Thoracic aorta (tissue), 2 donors: ENCODE measurements at regions not wholly inside any gene's neighbourhood (a gene's known extent, or its start where the extent isn't known, plus 50 kb on each side); places are given as distances from the start of the nearest gene placed in this dataset.

Source experiments
- ATAC-seq: fragments of 150-250 bp; one replicate; pipeline ENCODE4 v1.8.0; 2017; ENCODE audit warnings: low read depth; ENCODE audit not compliant: insufficient number of reproducible peaks, low FRiP score
- DNase-seq: peaks from one replicate; pipeline ENCODE4 v3.0.0-alpha.2; 2020; ENCODE audit warnings: low spot score
- H3K27ac ChIP-seq, 2 donors: fragments of 200-600 bp; sonication (generic); 1 replicate in 1 of 2; 2 replicates in 1 of 2; pipeline ENCODE4 v1.5.1; 2016; ENCODE audit warnings: mild to moderate bottlenecking in 2 of 2, moderate library complexity in 2 of 2
- H3K27me3 ChIP-seq: fragments of 200-600 bp; sonication (generic); replicated peaks from 2 replicates; pipeline ENCODE4 v1.6.0; 2016; ENCODE audit warnings: mild to moderate bottlenecking; ENCODE audit not compliant: insufficient read depth
- H3K36me3 ChIP-seq: fragments of 200-600 bp; sonication (generic); one replicate; pipeline ENCODE4 v1.5.1; 2016
- H3K4me1 ChIP-seq, 2 donors: fragments of 200-600 bp; sonication (generic); 1 replicate in 1 of 2; 2 replicates in 1 of 2; pipeline versions ENCODE4 v1.5.1 to v1.6.0; 2016; ENCODE audit warnings: low read depth in 2 of 2, mild to moderate bottlenecking in 1 of 2; ENCODE audit not compliant: control insufficient read depth in 1 of 2
- H3K4me3 ChIP-seq: fragments of 200-600 bp; sonication (generic); 2 replicates; pipeline ENCODE4 v1.5.1; 2016; ENCODE audit warnings: mild to moderate bottlenecking
- H3K9me3 ChIP-seq: fragments of 200-600 bp; sonication (generic); 2 replicates; pipeline ENCODE4 v1.5.1; 2016
- CTCF ChIP-seq: fragments of 200-600 bp; sonication (generic); IDR thresholded peaks from one replicate; pipeline ENCODE4 v1.5.1; 2019; ENCODE audit warnings: antibody characterized with exemption

GRCh38 chr13:33746867-33747266 lies 71.1 kb upstream of the RFC3 start:
- Histone ChIP-seq H3K27ac (no peak overlapping the region), H3K27me3 (no peaks in the 10 kb centered on the region), H3K4me1 (peaks cover 7 to 11% of the 10 kb centered on the region in 2 donors), H3K36me3 (no peaks in the 10 kb centered on the region), H3K9me3 (no peaks in the 10 kb centered on the region), H3K4me3 (no peak overlapping the region)
- DNase-seq, result no peak
- ATAC-seq, result no peak
- TF ChIP-seq CTCF, result no peak

GRCh38 chr13:33751151-33751550 lies 66.8 kb upstream of the RFC3 start:
- no peaks in the 10 kb centered on the region for H3K9me3 ChIP-seq
- DNase-seq (no peak), ATAC-seq (no peak)
- no peak overlapping the region for H3K27ac ChIP-seq
- H3K27me3 ChIP-seq, result no peaks in the 10 kb centered on the region
- H3K4me3 ChIP-seq, result no peak overlapping the region
- no peak for TF ChIP-seq CTCF
- no peaks in the 10 kb centered on the region for H3K36me3 ChIP-seq
- H3K4me1 ChIP-seq, result no peaks in the 10 kb centered on the region

- Histone ChIP-seq H3K9me3 (no peaks in the 10 kb centered on the region), H3K27ac (no peak overlapping the region), H3K36me3 (no peaks in the 10 kb centered on the region), H3K4me3 (no peak overlapping the region), H3K4me1 (no peaks in the 10 kb centered on the region), H3K27me3 (no peaks in the 10 kb centered on the region)
- DNase-seq, result no peak
- no peak for TF ChIP-seq CTCF
- no peak for ATAC-seq
Measured at GRCh38 chr13:33752094-33752493, 65.9 kb upstream of the RFC3 start.

- DNase-seq (no peak), ATAC-seq (no peak)
- Histone ChIP-seq H3K9me3 (no peaks in the 10 kb centered on the region), H3K4me3 (no peak overlapping the region), H3K4me1 (no peaks in the 10 kb centered on the region), H3K27ac (no peak overlapping the region), H3K36me3 (no peaks in the 10 kb centered on the region), H3K27me3 (no peaks in the 10 kb centered on the region)
- TF ChIP-seq CTCF, result no peak
Measured at GRCh38 chr13:33752597-33752996, 65.4 kb upstream of the RFC3 start.

GRCh38 chr13:33756929-33757328 lies 61.0 kb upstream of the RFC3 start:
- Histone ChIP-seq H3K9me3 (no peaks in the 10 kb centered on the region), H3K4me1 (no peaks in the 10 kb centered on the region), H3K36me3 (no peaks in the 10 kb centered on the region), H3K27me3 (no peaks in the 10 kb centered on the region), H3K27ac (no peak overlapping the region), H3K4me3 (no peak overlapping the region)
- no peak for TF ChIP-seq CTCF
- ATAC-seq (no peak), DNase-seq (no peak)
